GM12878 (cell line): ENCODE measurements at regions not wholly inside any gene's neighbourhood (a gene's known extent, or its start where the extent isn't known, plus 50 kb on each side); places are given as distances from the start of the nearest gene placed in this dataset.

Experiments used
- ATAC-seq: fragments of 200-7000 bp; cut with Tn5 transposase; 3 replicates; pipeline ENCODE4 v1.9.1; 2020; ENCODE audit warnings: mild to moderate bottlenecking, moderate library complexity
- BruUV-seq: library from RNA; stranded (reverse); fragments of 400-500 nt; replicated peaks from 2 replicates; lab custom pipeline; 2021; lab: Mats Ljungman, UMichigan
- CTCF ChIA-PET: fragments of 300-600 bp; sonication (Branson Sonifier 250); formaldehyde crosslinking; extraction: SDS; loops from one replicate; lab custom pipeline; 2021; ENCODE audit warnings: inconsistent platforms; lab: Yijun Ruan, JAX
- POLR2A ChIA-PET: fragments of 350-600 bp; formaldehyde crosslinking; extraction: SDS; loops from one replicate; lab custom pipeline; 2021; ENCODE audit warnings: inconsistent platforms; lab: Charles Lee
- RAD21 ChIA-PET: fragments of 300-600 bp; sonication (Branson Sonifier 250); formaldehyde crosslinking; loops from one replicate; lab custom pipeline; 2023; ENCODE audit warnings: antibody characterized with exemption; ENCODE audit not compliant: unreplicated experiment; lab: Charles Lee
- SMC1A ChIA-PET: fragments of 300-600 bp; sonication (Branson Sonifier 250); formaldehyde crosslinking; loops from one replicate; lab custom pipeline; 2023; ENCODE audit not compliant: unreplicated experiment, uncharacterized antibody; lab: Charles Lee
- DNase-seq: peaks from one replicate; pipeline ENCODE4 v3.0.0-alpha.2; 2011; ENCODE audit warnings: low read depth, low spot score
- FAIRE-seq: peaks from 3 replicates; lab custom pipeline; 2011; peaks lifted over from hg19 to GRCh38; lab: Jason Lieb, UNC
- H2AFZ ChIP-seq: 2 replicates; pipeline ENCODE4 v1.6.0; 2011; ENCODE audit warnings: low read depth, low read length, control low read depth; ENCODE audit not compliant: control insufficient read depth
- H3K27ac ChIP-seq: 2 replicates; pipeline ENCODE4 v1.5.1; 2011; ENCODE audit warnings: control low read depth; ENCODE audit not compliant: control insufficient read depth, insufficient read depth
- H3K27me3 ChIP-seq, 2 experiments: replicated peaks in 1 of 2; 2 replicates each; pipeline versions ENCODE4 v1.6.0 to v1.6.1; 2011; ENCODE audit warnings: low read length in 1 of 2; ENCODE audit not compliant: control insufficient read depth in 2 of 2, insufficient read depth in 2 of 2
- H3K36me3 ChIP-seq, 2 experiments: 2 replicates each; pipeline ENCODE4 v1.5.1; 2011; ENCODE audit warnings: low read length in 1 of 2; ENCODE audit not compliant: control insufficient read depth in 2 of 2, insufficient read depth in 2 of 2
- H3K4me1 ChIP-seq: 2 replicates; pipeline ENCODE4 v1.6.1; 2011; ENCODE audit warnings: mild to moderate bottlenecking, low read length, moderate library complexity, mixed read lengths; ENCODE audit not compliant: control insufficient read depth, insufficient read depth
- H3K4me2 ChIP-seq: 2 replicates; pipeline ENCODE4 v1.6.0; 2011; ENCODE audit warnings: control low read depth; ENCODE audit not compliant: control insufficient read depth, insufficient read depth
- H3K4me3 ChIP-seq: fragments of 200-600 bp; sonication (generic); 2 replicates; pipeline ENCODE4 v1.5.1; 2016
- H3K79me2 ChIP-seq: 2 replicates; pipeline ENCODE4 v1.6.0; 2011; ENCODE audit warnings: low read length; ENCODE audit not compliant: control insufficient read depth, insufficient read depth
- H3K9ac ChIP-seq: 2 replicates; pipeline ENCODE4 v1.8.0; 2011; ENCODE audit warnings: low read length, control low read depth, mixed read lengths; ENCODE audit not compliant: control insufficient read depth, insufficient read depth
- H3K9me3 ChIP-seq: replicated peaks from 3 replicates; pipeline ENCODE4 v1.5.1; 2011; ENCODE audit warnings: mild to moderate bottlenecking, low read length; ENCODE audit not compliant: control insufficient read depth, insufficient read depth
- H4K20me1 ChIP-seq: 2 replicates; pipeline ENCODE4 v1.6.0; 2011; ENCODE audit not compliant: control insufficient read depth, insufficient read depth
- GATAD2B ChIP-seq: fragments of 450-650 bp; conservative IDR thresholded peaks from 2 replicates; pipeline ENCODE4 v1.6.1; 2017; ENCODE audit warnings: low read depth, mild to moderate bottlenecking, moderate library complexity
- WGBS: methylation state at CpG from one replicate; pipeline ENCODE4 v1.1.6; 2016; ENCODE audit warnings: low lambda C conversion rate; ENCODE audit not compliant: insufficient replicate concordance, insufficient coverage; ENCODE audit errors: missing lambda C conversion rate; 5-methylcytosine and 5-hydroxymethylcytosine counted together
- in situ Hi-C: fragments of 300-500 bp; cut with MboI; formaldehyde crosslinking; loops from 9 replicates; pipeline ENCODE4 v1.14.3; 2018; ENCODE audit warnings: mixed read lengths
- intact Hi-C: fragments of 100-400 bp; cut with micrococcal nuclease; formaldehyde crosslinking; loops from one replicate; pipeline ENCODE4 v1.14.2; 2022; ENCODE audit not compliant: unreplicated experiment
- TF ChIP-seq, protein P1 (sequence below): fragments of 450-650 bp; IDR thresholded peaks from 2 replicates; pipeline ENCODE4 v1.6.1; 2017; ENCODE audit warnings: mild to moderate bottlenecking, moderate library complexity
- TF ChIP-seq, protein P2 (sequence below): IDR thresholded peaks from 2 replicates; pipeline ENCODE4 v1.6.1; 2011; ENCODE audit warnings: mild to moderate bottlenecking, low read depth, low read length, moderate library complexity; ENCODE audit not compliant: insufficient replicate concordance
- TF ChIP-seq, protein P3 (sequence below): fragments of 450-650 bp; IDR thresholded peaks from 2 replicates; pipeline ENCODE4 v1.6.1; 2017; ENCODE audit warnings: mild to moderate bottlenecking, moderate library complexity
- TF ChIP-seq, protein P4 (sequence below): fragments of 450-650 bp; IDR thresholded peaks from 2 replicates; pipeline ENCODE4 v1.6.1; 2016; ENCODE audit warnings: mild to moderate bottlenecking, moderate library complexity, borderline replicate concordance

DNA sequence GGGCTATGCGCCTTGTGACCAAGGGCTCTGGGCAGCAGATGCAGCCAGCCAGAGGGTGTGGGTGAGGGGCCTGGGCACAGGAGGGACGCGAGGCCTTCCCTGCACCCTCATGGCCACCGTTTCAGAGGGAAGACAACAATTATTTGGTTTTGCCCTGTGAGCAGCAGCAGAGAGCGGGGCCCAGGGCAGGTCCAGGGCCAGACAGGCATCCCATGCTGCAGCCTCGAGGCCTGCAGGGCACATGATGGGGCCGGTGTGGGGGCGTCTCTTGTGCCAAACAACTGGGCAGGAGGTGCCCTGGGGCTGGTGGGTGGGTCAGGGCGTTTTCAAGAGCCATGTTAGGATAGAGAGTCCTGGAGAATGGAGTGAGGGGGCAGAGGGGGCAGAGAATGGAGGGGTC lies 79.4 kb downstream of the SCGB2B2 start:
- Histone ChIP-seq H3K27me3 (no peaks in the 10 kb centered on the region), H2AFZ (no peak overlapping the region), H3K4me1 (no peaks in the 10 kb centered on the region), H3K9ac (no peak overlapping the region), H3K9me3 (no peaks in the 10 kb centered on the region; the same call in 2 of the 3 replicates), H4K20me1 (no peaks in the 10 kb centered on the region), H3K4me3 (no peak overlapping the region), H3K36me3 (no peaks in the 10 kb centered on the region), H3K79me2 (no peaks in the 10 kb centered on the region), H3K27ac (no peak overlapping the region), H3K4me2 (no peak overlapping the region)
- intact Hi-C loops = no loop called here
- ATAC-seq (no peak), DNase-seq (no peak), FAIRE-seq (no peak)
- ChIA-PET RAD21 (no interaction called here), CTCF (no interaction called here), SMC1A (no interaction called here), POLR2A (no interaction called here)
- WGBS = 35% methylated on average over 9 of the region's 9 CpGs
- in situ Hi-C loops = no loop called here
- BruUV-seq = no TSS peak
- TF ChIP-seq, protein P1, sequence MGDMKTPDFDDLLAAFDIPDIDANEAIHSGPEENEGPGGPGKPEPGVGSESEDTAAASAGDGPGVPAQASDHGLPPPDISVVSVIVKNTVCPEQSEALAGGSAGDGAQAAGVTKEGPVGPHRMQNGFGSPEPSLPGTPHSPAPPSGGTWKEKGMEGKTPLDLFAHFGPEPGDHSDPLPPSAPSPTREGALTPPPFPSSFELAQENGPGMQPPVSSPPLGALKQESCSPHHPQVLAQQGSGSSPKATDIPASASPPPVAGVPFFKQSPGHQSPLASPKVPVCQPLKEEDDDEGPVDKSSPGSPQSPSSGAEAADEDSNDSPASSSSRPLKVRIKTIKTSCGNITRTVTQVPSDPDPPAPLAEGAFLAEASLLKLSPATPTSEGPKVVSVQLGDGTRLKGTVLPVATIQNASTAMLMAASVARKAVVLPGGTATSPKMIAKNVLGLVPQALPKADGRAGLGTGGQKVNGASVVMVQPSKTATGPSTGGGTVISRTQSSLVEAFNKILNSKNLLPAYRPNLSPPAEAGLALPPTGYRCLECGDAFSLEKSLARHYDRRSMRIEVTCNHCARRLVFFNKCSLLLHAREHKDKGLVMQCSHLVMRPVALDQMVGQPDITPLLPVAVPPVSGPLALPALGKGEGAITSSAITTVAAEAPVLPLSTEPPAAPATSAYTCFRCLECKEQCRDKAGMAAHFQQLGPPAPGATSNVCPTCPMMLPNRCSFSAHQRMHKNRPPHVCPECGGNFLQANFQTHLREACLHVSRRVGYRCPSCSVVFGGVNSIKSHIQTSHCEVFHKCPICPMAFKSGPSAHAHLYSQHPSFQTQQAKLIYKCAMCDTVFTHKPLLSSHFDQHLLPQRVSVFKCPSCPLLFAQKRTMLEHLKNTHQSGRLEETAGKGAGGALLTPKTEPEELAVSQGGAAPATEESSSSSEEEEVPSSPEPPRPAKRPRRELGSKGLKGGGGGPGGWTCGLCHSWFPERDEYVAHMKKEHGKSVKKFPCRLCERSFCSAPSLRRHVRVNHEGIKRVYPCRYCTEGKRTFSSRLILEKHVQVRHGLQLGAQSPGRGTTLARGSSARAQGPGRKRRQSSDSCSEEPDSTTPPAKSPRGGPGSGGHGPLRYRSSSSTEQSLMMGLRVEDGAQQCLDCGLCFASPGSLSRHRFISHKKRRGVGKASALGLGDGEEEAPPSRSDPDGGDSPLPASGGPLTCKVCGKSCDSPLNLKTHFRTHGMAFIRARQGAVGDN = no peak
- TF ChIP-seq, protein P2, sequence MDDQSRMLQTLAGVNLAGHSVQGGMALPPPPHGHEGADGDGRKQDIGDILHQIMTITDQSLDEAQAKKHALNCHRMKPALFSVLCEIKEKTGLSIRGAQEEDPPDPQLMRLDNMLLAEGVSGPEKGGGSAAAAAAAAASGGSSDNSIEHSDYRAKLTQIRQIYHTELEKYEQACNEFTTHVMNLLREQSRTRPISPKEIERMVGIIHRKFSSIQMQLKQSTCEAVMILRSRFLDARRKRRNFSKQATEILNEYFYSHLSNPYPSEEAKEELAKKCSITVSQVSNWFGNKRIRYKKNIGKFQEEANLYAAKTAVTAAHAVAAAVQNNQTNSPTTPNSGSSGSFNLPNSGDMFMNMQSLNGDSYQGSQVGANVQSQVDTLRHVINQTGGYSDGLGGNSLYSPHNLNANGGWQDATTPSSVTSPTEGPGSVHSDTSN = no peak
- TF ChIP-seq GATAD2B = no peak
- TF ChIP-seq, protein P3, sequence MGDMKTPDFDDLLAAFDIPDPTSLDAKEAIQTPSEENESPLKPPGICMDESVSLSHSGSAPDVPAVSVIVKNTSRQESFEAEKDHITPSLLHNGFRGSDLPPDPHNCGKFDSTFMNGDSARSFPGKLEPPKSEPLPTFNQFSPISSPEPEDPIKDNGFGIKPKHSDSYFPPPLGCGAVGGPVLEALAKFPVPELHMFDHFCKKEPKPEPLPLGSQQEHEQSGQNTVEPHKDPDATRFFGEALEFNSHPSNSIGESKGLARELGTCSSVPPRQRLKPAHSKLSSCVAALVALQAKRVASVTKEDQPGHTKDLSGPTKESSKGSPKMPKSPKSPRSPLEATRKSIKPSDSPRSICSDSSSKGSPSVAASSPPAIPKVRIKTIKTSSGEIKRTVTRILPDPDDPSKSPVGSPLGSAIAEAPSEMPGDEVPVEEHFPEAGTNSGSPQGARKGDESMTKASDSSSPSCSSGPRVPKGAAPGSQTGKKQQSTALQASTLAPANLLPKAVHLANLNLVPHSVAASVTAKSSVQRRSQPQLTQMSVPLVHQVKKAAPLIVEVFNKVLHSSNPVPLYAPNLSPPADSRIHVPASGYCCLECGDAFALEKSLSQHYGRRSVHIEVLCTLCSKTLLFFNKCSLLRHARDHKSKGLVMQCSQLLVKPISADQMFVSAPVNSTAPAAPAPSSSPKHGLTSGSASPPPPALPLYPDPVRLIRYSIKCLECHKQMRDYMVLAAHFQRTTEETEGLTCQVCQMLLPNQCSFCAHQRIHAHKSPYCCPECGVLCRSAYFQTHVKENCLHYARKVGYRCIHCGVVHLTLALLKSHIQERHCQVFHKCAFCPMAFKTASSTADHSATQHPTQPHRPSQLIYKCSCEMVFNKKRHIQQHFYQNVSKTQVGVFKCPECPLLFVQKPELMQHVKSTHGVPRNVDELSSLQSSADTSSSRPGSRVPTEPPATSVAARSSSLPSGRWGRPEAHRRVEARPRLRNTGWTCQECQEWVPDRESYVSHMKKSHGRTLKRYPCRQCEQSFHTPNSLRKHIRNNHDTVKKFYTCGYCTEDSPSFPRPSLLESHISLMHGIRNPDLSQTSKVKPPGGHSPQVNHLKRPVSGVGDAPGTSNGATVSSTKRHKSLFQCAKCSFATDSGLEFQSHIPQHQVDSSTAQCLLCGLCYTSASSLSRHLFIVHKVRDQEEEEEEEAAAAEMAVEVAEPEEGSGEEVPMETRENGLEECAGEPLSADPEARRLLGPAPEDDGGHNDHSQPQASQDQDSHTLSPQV = no peak
- TF ChIP-seq, protein P4, sequence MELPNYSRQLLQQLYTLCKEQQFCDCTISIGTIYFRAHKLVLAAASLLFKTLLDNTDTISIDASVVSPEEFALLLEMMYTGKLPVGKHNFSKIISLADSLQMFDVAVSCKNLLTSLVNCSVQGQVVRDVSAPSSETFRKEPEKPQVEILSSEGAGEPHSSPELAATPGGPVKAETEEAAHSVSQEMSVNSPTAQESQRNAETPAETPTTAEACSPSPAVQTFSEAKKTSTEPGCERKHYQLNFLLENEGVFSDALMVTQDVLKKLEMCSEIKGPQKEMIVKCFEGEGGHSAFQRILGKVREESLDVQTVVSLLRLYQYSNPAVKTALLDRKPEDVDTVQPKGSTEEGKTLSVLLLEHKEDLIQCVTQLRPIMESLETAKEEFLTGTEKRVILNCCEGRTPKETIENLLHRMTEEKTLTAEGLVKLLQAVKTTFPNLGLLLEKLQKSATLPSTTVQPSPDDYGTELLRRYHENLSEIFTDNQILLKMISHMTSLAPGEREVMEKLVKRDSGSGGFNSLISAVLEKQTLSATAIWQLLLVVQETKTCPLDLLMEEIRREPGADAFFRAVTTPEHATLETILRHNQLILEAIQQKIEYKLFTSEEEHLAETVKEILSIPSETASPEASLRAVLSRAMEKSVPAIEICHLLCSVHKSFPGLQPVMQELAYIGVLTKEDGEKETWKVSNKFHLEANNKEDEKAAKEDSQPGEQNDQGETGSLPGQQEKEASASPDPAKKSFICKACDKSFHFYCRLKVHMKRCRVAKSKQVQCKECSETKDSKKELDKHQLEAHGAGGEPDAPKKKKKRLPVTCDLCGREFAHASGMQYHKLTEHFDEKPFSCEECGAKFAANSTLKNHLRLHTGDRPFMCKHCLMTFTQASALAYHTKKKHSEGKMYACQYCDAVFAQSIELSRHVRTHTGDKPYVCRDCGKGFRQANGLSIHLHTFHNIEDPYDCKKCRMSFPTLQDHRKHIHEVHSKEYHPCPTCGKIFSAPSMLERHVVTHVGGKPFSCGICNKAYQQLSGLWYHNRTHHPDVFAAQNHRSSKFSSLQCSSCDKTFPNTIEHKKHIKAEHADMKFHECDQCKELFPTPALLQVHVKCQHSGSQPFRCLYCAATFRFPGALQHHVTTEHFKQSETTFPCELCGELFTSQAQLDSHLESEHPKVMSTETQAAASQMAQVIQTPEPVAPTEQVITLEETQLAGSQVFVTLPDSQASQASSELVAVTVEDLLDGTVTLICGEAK = no peak
